ENCODE measurements at regions not wholly inside any gene's neighbourhood (a gene's known extent, or its start where the extent isn't known, plus 50 kb on each side); places are given as distances from the start of the nearest gene placed in this dataset.
"Not testable (repeated sequence)": the region's sequence is repeated elsewhere in the genome, so short reads cannot be mapped to it uniquely, and the experiment has no call there.

- H3K27me3 Mint-ChIP-seq (ENCODE audit: unreplicated experiment) = no peaks in the 10 kb centered on the region
- no peaks in the 10 kb centered on the region for H3K36me3 Mint-ChIP-seq (ENCODE audit: unreplicated experiment)
- no peaks in the 10 kb centered on the region for H3K9me3 Mint-ChIP-seq (ENCODE audit: unreplicated experiment)
- peaks cover 8% of the 10 kb centered on the region for H3K4me1 Mint-ChIP-seq (ENCODE audit: low read depth, unreplicated experiment)
- H3K27ac Mint-ChIP-seq (ENCODE audit: unreplicated experiment) = no peak overlapping the region
- DNase-seq = no peak
- H3K4me3 Mint-ChIP-seq (ENCODE audit: unreplicated experiment) = no peak overlapping the region
- TF ChIP-seq CTCF (IDR thresholded peaks at IDR 0.05; ENCODE audit: partially characterized antibody, unreplicated experiment) = no peak
Observed at GRCh38 chr3:137695351-137695750, 68.8 kb upstream of the SOX14 start.

- TF ChIP-seq CTCF (IDR thresholded peaks at IDR 0.05; ENCODE audit: partially characterized antibody, unreplicated experiment) = peak; percentile 70
- no peak for DNase-seq
- no peak overlapping the region for H3K27ac Mint-ChIP-seq (ENCODE audit: unreplicated experiment)
- H3K27me3 Mint-ChIP-seq (ENCODE audit: unreplicated experiment) = no peaks in the 10 kb centered on the region
- peaks cover 11% of the 10 kb centered on the region for H3K36me3 Mint-ChIP-seq (ENCODE audit: unreplicated experiment)
- no peak overlapping the region for H3K4me3 Mint-ChIP-seq (ENCODE audit: unreplicated experiment)
- no peaks in the 10 kb centered on the region for H3K4me1 Mint-ChIP-seq (ENCODE audit: low read depth, unreplicated experiment)
- H3K9me3 Mint-ChIP-seq (ENCODE audit: unreplicated experiment) = peaks cover 6% of the 10 kb centered on the region
Observed at GRCh38 chr3:137709011-137709601, 55.0 kb upstream of the SOX14 start.

GRCh38 chr3:137713965-137714364 lies 50.1 kb upstream of the SOX14 start:
- H3K9me3 Mint-ChIP-seq (ENCODE audit: unreplicated experiment); H3K4me3 Mint-ChIP-seq (ENCODE audit: unreplicated experiment); H3K4me1 Mint-ChIP-seq (ENCODE audit: low read depth, unreplicated experiment); DNase-seq; H3K27me3 Mint-ChIP-seq (ENCODE audit: unreplicated experiment); H3K27ac Mint-ChIP-seq (ENCODE audit: unreplicated experiment): not testable (repeated sequence)
- H3K36me3 Mint-ChIP-seq (ENCODE audit: unreplicated experiment) = peaks cover 17% of the 10 kb centered on the region
